Progenitor cell of endocrine pancreas (in vitro differentiated cells): ENCODE measurements at regions not wholly inside any gene's neighbourhood (a gene's known extent, or its start where the extent isn't known, plus 50 kb on each side); places are given as distances from the start of the nearest gene placed in this dataset.

Experiments used
- DNase-seq: peaks from one replicate; pipeline ENCODE4 v3.0.0; 2021; ENCODE audit warnings: low spot score; ENCODE audit not compliant: unreplicated experiment
- H3K27ac Mint-ChIP-seq: 2 replicates; pipeline ENCODE4 v1.8.0; 2021; ENCODE audit warnings: mild to moderate bottlenecking, moderate library complexity, mixed read lengths
- H3K27me3 Mint-ChIP-seq: 2 replicates; pipeline ENCODE4 v1.8.0; 2021; ENCODE audit warnings: mixed read lengths
- H3K36me3 Mint-ChIP-seq: 2 replicates; pipeline ENCODE4 v1.8.0; 2022; ENCODE audit warnings: mixed read lengths; ENCODE audit not compliant: insufficient read depth
- H3K4me1 Mint-ChIP-seq: 2 replicates; pipeline ENCODE4 v1.8.0; 2021; ENCODE audit warnings: low read depth, mixed read lengths
- H3K4me3 Mint-ChIP-seq: 2 replicates; pipeline ENCODE4 v1.8.0; 2021; ENCODE audit warnings: low read depth, mild to moderate bottlenecking, moderate library complexity, mixed read lengths
- H3K9me3 Mint-ChIP-seq: 2 replicates; pipeline ENCODE4 v1.8.0; 2021; ENCODE audit warnings: low read depth, mixed read lengths
- CTCF ChIP-seq: fragments of 200-600 bp; sonication (generic); IDR thresholded peaks from one replicate; pipeline ENCODE4 v1.5.0; 2021; ENCODE audit warnings: antibody characterized with exemption, mild to moderate bottlenecking; ENCODE audit not compliant: unreplicated experiment

GRCh38 chr4:19304028-19304427 lies 947.7 kb upstream of the SLIT2 start:
- Mint-ChIP-seq H3K27me3 (no peaks in the 10 kb centered on the region), H3K4me1 (peaks cover 14% of the 10 kb centered on the region), H3K36me3 (no peaks in the 10 kb centered on the region), H3K27ac (no peak overlapping the region), H3K4me3 (no peak overlapping the region), H3K9me3 (peaks cover 14% of the 10 kb centered on the region)
- DNase-seq = no peak
- no peak for TF ChIP-seq CTCF

GRCh38 chr4:19301527-19301926 lies 950.2 kb upstream of the SLIT2 start:
- no peak for DNase-seq
- Mint-ChIP-seq H3K9me3 (peaks cover 9% of the 10 kb centered on the region), H3K27ac (peak overlapping the region; percentile 53), H3K4me1 (peaks cover 14% of the 10 kb centered on the region), H3K4me3 (no peak overlapping the region), H3K27me3 (no peaks in the 10 kb centered on the region), H3K36me3 (no peaks in the 10 kb centered on the region)
- TF ChIP-seq CTCF = no peak

GRCh38 chr4:19300213-19300612 lies 951.5 kb upstream of the SLIT2 start:
- H3K9me3 Mint-ChIP-seq = no peaks in the 10 kb centered on the region
- no peak for DNase-seq
- H3K4me3 Mint-ChIP-seq = no peak overlapping the region
- no peaks in the 10 kb centered on the region for H3K27me3 Mint-ChIP-seq
- peaks cover 14% of the 10 kb centered on the region for H3K4me1 Mint-ChIP-seq
- no peaks in the 10 kb centered on the region for H3K36me3 Mint-ChIP-seq
- TF ChIP-seq CTCF = no peak
- no peak overlapping the region for H3K27ac Mint-ChIP-seq

- no peak overlapping the region for H3K27ac Mint-ChIP-seq
Observed at GRCh38 chr4:19298998-19299397, 952.7 kb upstream of the SLIT2 start.

GRCh38 chr4:19293781-19294180 lies 957.9 kb upstream of the SLIT2 start:
- no peak for DNase-seq
- no peak for TF ChIP-seq CTCF
- Mint-ChIP-seq H3K27me3 (no peaks in the 10 kb centered on the region), H3K4me3 (no peak overlapping the region), H3K9me3 (peaks cover 41% of the 10 kb centered on the region), H3K4me1 (no peaks in the 10 kb centered on the region), H3K27ac (no peak overlapping the region), H3K36me3 (peaks cover 2% of the 10 kb centered on the region)

More at GRCh38 chr4:19298998-19299397, 952.7 kb upstream of the SLIT2 start:
- H3K9me3 Mint-ChIP-seq = peaks cover 6% of the 10 kb centered on the region
- DNase-seq = no peak
- TF ChIP-seq CTCF = no peak
- H3K4me3 Mint-ChIP-seq = no peak overlapping the region
- peaks cover 14% of the 10 kb centered on the region for H3K4me1 Mint-ChIP-seq
- H3K36me3 Mint-ChIP-seq = peaks cover 2% of the 10 kb centered on the region
- H3K27me3 Mint-ChIP-seq = no peaks in the 10 kb centered on the region
